ENCODE measurements at regions not wholly inside any gene's neighbourhood (a gene's known extent, or its start where the extent isn't known, plus 50 kb on each side); places are given as distances from the start of the nearest gene placed in this dataset.

GRCh38 chrX:122092360-122092759 lies 1045.0 kb downstream of the GLUD2 start:
- H3K4me3 ChIP-seq (ENCODE audit: low read length): no peak overlapping the region
- no peak for DNase-seq (ENCODE audit: low read depth)
- TF ChIP-seq CTCF (conservative IDR thresholded peaks at IDR 0.05; ENCODE audit: low read length): no peak

GRCh38 chrX:122092978-122093377 lies 1045.6 kb downstream of the GLUD2 start:
- no peak overlapping the region for H3K4me3 ChIP-seq (ENCODE audit: low read length)
- no peak for TF ChIP-seq CTCF (conservative IDR thresholded peaks at IDR 0.05; ENCODE audit: low read length)
- DNase-seq (ENCODE audit: low read depth): no peak

GRCh38 chrX:122094611-122095010 lies 1047.2 kb downstream of the GLUD2 start:
- no peak overlapping the region for H3K4me3 ChIP-seq (ENCODE audit: low read length)
- DNase-seq (ENCODE audit: low read depth): peak; percentile 4
- TF ChIP-seq CTCF (conservative IDR thresholded peaks at IDR 0.05; ENCODE audit: low read length): no peak

- TF ChIP-seq CTCF (conservative IDR thresholded peaks at IDR 0.05; ENCODE audit: low read length): no peak
- H3K4me3 ChIP-seq (ENCODE audit: low read length): no peak overlapping the region
- no peak for DNase-seq (ENCODE audit: low read depth)
Measured at GRCh38 chrX:122113376-122113775, 1066.0 kb downstream of the GLUD2 start.

- DNase-seq (ENCODE audit: low read depth): no peak
- no peak overlapping the region for H3K4me3 ChIP-seq (ENCODE audit: low read length)
- TF ChIP-seq CTCF (conservative IDR thresholded peaks at IDR 0.05; ENCODE audit: low read length): no peak
Measured at GRCh38 chrX:122113896-122114295, 1066.5 kb downstream of the GLUD2 start.

- no peak for DNase-seq (ENCODE audit: low read depth)
Measured at GRCh38 chrX:122115604-122116003, 1068.2 kb downstream of the GLUD2 start.

GRCh38 chrX:122119361-122119760 lies 1064.7 kb upstream of the GRIA3 start:
- no peak for DNase-seq (ENCODE audit: low read depth)
- no peak for TF ChIP-seq CTCF (conservative IDR thresholded peaks at IDR 0.05; ENCODE audit: low read length)
- no peak overlapping the region for H3K4me3 ChIP-seq (ENCODE audit: low read length)

More at GRCh38 chrX:122115604-122116003, 1068.2 kb downstream of the GLUD2 start:
- no peak for TF ChIP-seq CTCF (conservative IDR thresholded peaks at IDR 0.05; ENCODE audit: low read length)
- no peak overlapping the region for H3K4me3 ChIP-seq (ENCODE audit: low read length)

All from AG10803 (cell line).